HG03571 (cell line): ENCODE measurements at regions not wholly inside any gene's neighbourhood (a gene's known extent, or its start where the extent isn't known, plus 50 kb on each side); places are given as distances from the start of the nearest gene placed in this dataset.
"Not testable (repeated sequence)": the region's sequence is repeated elsewhere in the genome, so short reads cannot be mapped to it uniquely, and the experiment has no call there.

Experiments used
- ATAC-seq: cut with Tn5 transposase; IDR thresholded peaks from one replicate; pipeline ENCODE4 v1.9.1; 2021; ENCODE audit not compliant: unreplicated experiment

DNA sequence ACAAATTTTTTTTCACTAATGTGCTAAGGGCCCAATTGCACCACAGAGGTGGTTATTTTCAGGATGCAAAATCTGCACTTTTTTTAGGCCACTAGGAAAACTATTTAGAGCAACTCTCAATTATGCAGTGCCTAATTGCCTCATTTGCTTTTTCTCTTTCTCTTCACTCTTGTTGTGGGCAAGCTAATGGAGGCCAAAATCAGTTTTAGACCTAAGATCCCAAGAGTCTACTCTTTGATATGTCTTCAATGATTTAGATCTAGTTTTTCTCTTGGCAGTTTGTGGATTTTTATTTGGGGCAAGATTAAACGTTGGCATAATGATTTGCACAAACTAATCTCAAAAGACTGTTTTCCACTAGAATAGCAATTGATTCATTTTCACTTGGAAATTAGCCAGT lies 1996.9 kb downstream of the LRRC4C start:
- no peak for ATAC-seq

DNA sequence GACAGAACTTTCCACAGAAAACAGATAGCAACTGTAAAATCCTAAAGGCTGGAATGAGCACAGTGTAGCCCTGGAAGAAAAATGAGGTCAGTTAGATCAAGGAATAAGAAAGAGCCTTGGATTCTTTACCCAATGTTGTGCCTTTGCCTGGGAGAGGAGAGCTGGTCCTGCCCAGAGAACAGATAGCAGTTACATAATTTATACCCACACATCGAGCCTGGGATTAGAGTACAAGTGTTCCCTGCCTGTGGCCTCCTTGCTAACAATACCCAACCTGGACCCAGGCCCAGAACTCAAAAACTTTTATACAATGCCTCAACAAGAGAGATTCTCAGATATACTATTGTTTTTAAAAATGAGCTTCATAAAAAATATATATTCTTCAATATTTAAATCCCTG lies 1998.4 kb downstream of the LRRC4C start:
- ATAC-seq: no peak

DNA sequence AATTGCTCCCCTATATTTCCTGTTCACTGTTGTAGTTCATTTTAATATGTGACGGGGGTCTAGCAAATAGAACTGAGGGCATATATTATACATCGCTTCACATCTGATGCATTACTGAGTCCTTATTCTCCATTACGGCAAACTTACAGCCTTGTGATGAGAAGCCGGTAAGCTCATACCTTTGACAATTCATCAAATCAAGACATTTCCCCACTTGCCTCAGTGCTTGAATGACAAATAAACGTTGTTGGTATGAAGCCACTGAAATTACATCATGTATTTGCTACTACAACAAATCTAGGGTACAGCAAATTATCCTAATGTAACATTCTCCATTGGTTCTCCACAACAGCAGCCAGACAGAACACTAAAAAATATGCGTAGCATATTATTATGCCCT lies 1999.8 kb downstream of the LRRC4C start:
- no peak for ATAC-seq

DNA sequence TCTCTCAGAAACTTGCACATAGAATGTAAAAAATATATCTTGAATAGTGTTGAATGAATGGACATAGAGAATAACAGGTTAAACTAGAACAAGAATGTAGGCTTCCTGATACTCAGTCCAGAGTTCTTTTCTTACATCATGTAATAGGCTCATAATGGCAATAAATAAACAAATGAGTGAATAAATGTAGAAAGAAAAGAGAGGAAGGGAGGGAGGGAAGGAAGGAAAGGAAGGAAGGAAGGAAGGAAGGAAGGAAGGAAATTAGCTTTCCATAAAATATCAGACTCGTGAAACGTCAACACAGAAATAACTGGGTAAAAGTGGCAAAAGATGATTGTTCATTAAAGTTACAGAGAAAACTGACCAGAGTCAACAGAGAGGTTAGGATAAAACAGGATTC lies 2001.0 kb downstream of the LRRC4C start:
- no peak for ATAC-seq

DNA sequence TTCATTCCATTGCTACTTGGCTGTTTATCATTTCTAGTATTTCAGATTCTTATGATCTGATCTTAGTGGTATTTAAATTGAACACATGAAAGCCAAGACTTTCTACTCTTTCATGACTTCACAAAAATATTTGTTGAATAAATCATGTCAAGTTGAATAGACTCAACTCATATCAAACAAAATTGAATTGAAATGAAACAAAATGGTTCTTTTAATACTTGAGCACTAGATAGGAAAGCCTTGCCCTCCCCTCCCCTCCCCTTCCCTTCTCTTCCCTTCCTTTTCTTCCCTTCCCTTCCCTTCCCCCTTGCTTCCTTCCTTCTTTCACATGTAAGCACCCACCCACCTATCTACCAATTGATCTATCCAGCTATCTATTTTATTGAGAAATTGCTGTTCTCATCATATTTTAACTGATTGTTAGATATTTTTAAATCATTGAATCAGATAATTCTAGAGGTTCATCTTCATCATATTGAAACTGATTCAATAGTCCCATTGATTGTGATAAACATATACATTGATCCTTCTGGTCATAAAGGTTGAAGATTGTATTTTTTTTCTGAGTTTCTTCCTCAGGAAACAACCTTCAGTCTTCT lies 2015.9 kb downstream of the LRRC4C start:
- no peak for ATAC-seq

DNA sequence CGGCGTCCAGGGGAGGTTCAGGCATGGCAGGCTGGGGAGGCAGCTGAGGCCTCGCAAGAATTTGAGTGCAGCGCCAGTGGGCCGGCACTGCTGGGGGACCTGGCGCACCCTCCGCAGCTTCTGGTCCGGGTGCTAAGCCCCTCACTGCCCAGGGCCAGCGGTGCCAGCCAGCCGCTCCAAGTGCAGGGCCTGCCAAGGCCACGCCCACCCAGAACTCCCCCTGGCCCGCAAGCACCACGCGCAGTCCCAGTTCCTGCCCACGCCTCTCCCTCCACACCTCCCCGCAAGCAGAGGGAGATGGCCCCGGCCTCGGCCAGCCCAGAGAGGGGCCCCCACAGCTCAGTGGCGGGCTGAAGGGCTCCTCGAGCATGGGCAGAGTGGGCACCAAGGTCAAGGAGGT lies 2017.3 kb downstream of the LRRC4C start:
- ATAC-seq: no peak

DNA sequence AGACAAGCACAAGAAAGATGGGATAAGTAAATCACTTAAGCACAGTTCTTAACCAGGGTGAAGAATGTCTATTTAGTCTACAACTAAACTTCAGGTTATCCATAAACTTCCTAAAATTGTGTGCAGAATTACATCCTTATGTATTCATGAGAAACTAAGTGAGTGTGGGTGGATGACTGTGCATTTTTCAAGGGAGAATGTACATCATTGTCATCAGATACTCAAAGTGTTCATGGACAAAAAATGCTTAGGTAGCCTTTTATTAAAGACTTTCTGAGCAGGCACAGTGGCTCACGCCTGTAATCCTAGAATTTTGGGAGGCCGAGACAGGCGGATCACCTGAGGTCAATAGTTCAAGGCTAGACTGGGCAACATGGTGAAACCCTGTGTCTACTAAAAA lies 2023.8 kb downstream of the LRRC4C start:
- no peak for ATAC-seq

DNA sequence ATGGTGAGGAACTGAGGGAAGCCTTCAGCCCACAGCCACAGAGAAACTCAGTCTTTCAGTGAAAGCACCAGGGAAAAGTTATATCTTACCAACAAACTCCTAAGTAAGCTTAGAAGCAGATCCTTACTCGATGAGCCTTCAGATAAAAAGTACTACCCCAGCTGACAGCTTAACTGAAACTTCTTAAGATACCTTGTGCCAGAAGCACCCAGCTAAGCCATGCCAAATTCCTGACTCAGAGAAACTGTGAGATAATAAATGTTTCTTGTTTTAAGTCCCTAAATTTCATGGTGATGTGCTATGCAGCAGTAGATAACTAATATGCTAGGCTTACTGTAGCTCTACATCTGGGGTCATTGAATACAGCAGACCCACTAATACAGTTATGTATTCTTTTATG lies 2025.0 kb downstream of the LRRC4C start:
- no peak for ATAC-seq

DNA sequence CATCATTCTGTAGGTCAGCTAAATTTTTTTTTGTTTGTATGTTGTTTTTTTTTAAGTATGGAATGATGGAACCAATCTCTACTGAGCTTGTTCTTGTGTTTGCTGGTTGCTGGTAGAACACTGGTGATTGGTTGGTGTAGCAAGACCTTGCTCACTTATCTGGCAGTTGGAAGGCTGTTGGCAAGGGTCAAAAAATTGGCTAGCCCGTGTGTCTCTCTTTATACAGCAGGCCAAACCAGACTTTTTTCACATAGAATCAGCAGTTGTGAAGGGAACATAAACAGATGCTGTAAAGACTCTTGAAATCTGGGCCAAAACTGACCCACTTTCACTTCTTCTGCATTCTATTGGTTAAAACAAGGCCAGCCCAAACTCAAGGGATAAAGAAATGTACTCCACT lies 2026.5 kb downstream of the LRRC4C start:
- no peak for ATAC-seq

DNA sequence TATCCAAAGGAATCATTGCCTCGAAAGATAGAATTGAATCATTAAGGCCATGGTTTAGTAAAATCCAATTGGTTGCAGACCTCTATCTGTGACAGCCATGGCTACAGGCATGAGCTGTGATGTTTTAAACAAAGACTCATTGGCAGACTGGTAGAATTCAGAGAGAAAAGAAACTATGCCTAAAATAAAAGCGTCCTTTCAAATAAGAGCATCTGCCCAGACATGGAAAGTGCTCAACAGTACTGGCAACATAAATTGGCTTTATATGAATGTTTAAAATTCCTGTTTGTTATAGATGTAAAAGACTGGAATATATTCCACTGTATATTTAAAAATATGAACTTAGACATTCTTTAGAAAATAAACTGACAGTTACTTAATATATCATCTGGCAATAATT lies 2034.2 kb downstream of the LRRC4C start:
- no peak for ATAC-seq

DNA sequence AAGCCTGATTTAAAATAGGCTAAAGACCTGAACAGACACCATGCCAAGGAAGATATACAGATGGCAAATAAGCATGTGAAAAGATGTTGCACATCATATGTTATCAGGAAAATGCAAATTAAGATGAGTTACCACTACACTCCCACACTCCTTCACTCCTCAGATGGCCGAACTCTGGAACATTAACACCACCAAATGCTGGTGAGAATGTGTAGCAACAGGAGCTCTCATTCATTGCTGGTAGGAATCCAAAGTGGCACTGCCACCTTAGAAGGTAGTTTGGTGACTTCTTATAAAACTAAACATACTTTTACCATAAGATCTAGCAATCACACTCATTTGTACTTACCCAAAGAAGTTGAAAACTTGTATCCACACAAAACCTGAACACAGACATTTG lies 2047.3 kb downstream of the LRRC4C start:
- no peak for ATAC-seq

DNA sequence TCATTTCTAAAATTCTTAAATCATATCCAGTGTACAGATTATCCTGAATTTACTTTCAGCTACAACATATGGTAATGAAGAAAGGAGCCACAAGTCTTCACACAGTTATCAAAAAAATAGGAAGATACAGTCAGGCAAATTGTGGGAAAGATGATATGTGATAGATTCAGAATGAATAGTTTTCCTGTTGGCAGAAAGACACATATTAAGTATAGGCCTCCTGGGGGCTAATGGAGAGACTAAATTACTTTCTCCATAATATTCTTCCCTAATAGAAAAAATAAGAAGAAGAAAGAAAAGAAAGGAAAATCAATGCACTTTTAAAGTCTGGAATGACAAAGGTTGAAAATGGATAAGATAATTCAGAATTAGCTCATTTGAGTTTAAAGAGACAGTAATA lies 2073.5 kb downstream of the LRRC4C start:
- no peak for ATAC-seq

DNA sequence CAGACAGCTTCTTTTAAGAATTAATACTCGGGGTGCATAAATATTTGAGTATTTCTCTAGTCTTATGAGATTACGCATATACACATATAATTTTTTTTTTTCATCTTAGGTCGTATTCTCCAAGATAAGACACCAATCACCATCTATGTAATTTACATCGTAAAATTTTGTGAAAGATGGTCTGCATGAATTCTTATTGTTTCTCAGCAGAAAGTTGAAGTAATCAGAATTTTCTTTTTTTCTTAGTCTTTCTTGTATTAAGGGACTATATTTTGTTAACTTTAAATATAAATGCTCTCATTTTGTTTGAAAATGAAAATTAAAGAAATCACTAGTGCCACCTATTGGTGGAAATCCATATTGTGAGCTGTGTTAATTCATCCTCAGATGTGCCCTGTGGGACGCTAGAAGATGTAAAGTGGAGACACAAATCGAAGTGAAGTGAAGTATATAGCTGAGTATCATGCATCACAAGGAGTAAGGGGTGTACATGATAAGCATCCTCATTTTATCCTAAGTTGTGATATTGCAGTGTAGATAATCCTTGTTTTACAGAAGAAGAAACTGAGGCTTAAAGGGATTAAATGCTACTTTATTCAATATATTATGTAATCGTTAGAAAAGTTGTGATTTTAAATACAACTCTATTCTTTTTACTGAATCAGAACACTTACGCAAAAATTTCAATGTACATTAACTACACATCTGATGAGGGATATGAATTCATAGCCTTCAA lies 2084.3 kb downstream of the LRRC4C start:
- no peak for ATAC-seq

DNA sequence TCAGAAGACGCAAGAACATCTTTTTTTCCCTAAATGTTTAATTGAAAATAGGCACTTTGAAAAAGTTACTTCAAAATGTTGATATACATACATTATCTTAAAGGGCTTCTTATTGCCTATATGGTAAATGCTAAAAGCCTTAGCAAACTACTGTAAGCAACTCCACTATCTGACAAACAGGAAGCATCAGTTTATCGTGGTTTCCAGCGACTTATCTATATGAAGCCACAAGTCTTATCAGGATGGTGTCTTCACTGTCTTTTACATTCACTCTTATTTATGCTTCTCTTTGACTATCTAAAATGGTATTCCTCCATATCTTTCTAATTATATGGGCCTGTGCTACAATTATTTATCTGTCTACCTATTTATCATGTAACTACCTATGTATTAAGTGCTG lies 2091.9 kb downstream of the LRRC4C start:
- ATAC-seq: no peak

DNA sequence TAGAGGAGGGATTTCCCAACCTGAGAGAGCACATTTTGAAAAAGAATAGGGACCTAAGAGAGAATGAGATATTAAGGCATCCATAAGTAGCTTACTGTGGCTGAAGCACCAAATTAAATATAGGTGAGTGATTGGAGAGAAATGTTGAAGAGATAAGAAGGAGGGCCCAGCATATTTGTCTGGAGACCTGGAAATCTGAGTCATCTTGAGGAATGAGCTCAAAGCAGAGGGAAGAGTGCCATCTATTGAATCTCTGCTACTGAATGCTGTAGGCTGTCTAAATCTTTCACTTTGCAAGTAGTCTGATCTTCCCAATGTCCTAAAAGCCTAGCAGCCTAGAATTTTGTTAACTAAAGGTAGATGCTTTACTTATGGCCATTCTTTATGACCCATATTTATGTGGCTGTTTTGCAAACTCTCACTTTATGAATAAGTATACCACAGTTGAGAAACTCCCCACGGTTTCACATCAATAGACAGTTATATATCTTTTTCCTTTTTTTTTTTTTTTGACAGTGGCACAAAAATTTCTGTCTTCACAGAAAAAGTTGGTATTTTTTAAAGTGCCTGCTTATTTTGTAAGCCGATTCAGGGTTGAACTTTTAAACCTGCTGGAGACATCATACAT lies 2093.5 kb downstream of the LRRC4C start:
- ATAC-seq: no peak

DNA sequence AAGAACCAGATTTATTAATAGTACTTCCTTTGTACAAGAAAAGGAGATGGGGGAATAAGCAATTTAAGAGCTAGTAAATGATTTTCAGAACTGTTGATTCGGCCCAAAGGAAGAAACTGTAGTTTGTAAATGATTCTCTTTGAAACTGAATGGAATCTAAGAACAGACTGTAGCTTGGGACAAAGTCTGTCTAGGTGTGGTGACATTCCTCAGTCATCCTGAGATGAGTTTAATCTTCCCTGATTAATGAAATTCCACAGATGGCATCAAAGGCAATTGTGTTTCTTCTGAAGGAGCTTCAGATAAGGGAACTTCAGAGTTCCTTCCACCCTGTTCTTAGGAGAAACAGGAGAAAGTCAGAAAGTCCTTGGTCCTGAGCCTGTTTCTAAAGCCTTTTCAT lies 2095.9 kb downstream of the LRRC4C start:
- ATAC-seq: no peak

DNA sequence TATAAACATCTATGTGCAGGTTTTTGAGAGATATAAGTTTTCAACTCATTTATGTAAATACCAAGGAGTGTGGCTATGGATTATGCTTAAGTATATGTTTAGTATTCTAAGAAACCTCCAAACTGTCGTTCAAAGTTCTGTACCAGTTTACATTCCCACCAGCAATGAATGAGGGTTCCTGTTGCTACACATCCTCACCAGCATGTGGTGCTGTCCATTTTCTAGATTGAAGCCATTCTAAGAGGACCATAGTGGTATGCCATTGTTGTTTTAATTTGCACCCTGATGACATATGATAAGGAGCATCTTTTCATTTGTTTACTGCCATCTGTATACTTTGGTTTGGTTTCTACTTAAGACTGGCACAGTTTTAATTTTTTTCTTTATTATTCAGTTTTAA lies 2097.9 kb downstream of the LRRC4C start:
- ATAC-seq: no peak

DNA sequence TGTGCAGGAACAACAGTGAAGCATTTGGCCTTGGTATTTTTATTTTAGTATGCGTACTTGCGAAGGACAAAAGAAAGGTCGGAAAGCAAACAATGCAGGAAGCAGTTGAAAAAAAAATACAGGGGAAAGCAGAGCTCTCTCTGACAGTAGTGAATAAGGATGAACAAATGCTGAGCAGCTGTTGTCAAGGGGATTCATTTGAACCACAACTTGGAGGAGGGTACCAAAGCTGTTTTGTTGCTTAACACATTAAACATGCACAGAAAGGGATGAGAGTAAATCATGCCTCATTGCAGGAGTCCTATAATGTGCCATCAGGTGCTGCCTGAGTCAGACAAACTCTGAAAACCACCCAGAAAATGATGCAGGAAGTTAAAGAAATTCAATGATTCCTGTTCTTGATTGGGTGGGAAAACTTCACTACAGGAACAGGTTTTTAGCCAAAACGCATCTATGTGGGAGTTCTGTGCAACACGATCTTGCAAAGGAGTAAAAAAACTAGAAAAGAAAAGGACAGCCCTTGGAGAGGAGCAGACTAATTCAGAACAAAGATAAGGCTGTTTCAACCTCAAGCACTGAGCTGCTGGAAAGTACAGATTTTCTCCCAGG lies 2113.5 kb downstream of the LRRC4C start:
- ATAC-seq: no peak

DNA sequence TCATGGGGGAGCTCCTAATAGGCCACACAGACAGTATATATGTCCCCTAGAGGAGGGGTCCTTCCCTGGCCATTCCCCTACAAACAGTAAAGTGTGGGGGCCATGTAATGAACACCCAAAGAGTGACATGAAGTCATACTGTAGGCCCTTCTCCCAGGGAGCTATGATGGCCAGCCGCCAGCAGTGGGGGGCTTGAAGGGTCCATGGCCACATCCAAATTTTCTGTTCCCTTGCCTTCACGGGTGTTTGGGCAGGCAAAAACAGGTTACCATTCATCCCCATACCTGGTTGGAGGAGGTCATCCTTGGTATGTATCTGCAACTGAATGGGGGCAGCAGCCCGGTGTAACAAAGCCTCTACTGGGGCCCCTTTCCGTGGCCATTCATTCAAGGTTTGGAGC lies 2118.0 kb downstream of the LRRC4C start:
- no peak for ATAC-seq

DNA sequence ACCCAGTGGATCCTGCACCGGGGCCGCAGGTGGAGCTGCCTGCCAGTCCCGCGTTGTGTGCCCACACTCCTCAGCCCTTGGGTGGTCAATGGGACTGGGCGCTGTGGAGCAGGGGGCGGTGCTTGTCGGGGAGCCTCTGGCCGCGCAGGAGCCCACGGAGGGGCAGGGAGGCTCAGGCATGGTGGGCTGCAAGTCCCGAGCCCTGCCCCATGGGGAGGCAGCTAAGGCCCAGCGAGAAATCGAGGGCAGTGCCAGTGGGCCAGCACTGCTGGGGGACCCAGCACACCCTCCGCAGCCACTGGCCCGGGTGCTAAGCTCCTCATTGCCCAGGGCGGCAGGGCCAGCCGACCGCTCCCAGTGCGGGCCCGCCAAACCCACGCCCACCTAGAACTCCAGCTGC lies 2126.4 kb downstream of the LRRC4C start:
- ATAC-seq: not testable (repeated sequence)

DNA sequence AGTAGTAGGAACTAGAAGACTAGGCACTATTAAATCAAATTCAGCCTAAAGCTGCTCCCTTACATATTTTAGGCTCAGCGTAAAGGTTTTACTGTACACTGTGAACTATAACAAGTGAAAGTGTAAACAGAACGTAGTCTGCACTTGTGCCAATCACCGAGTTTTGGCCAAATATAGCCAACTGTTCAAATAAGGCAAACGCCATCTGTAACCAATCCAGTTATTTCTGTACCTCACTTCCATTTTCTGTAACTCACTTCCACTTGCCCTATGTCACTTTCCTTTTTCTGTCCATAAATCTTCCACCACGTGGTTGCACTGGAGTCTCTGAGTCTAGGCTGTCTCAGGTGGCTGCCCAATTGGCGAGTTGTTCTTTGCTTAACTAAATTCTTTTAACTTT lies 2132.2 kb downstream of the LRRC4C start:
- no peak for ATAC-seq

DNA sequence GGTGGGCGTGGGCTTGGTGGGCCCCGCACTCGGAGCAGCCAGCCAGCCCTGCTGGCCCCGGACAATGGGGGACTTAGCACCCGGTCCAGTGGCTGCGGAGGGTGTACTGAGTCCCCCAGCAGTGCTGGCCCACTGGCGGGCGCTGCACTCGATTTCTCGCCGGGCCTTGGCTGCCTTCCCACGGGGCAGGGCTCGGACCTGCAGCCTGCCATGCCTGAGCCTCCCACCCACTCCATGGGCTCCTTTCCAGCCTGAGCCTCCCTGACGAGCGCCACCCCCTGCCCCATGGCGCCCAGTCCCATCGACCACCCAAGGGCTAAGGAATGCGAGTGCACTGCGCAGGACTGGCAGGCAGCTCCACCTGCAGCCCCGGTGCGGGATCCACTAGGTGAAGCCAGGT lies 2147.6 kb downstream of the LRRC4C start:
- ATAC-seq: not testable (repeated sequence)
